Progenitor cell of endocrine pancreas (in vitro differentiated cells): ENCODE measurements at regions not wholly inside any gene's neighbourhood (a gene's known extent, or its start where the extent isn't known, plus 50 kb on each side); places are given as distances from the start of the nearest gene placed in this dataset.

Experiments used
- DNase-seq: peaks from one replicate; pipeline ENCODE4 v3.0.0; 2021; ENCODE audit warnings: low spot score; ENCODE audit not compliant: unreplicated experiment
- H3K27ac Mint-ChIP-seq: 2 replicates; pipeline ENCODE4 v1.8.0; 2021; ENCODE audit warnings: mild to moderate bottlenecking, moderate library complexity, mixed read lengths
- H3K27me3 Mint-ChIP-seq: 2 replicates; pipeline ENCODE4 v1.8.0; 2021; ENCODE audit warnings: mixed read lengths
- H3K36me3 Mint-ChIP-seq: 2 replicates; pipeline ENCODE4 v1.8.0; 2022; ENCODE audit warnings: mixed read lengths; ENCODE audit not compliant: insufficient read depth
- H3K4me1 Mint-ChIP-seq: 2 replicates; pipeline ENCODE4 v1.8.0; 2021; ENCODE audit warnings: low read depth, mixed read lengths
- H3K4me3 Mint-ChIP-seq: 2 replicates; pipeline ENCODE4 v1.8.0; 2021; ENCODE audit warnings: low read depth, mild to moderate bottlenecking, moderate library complexity, mixed read lengths
- H3K9me3 Mint-ChIP-seq: 2 replicates; pipeline ENCODE4 v1.8.0; 2021; ENCODE audit warnings: low read depth, mixed read lengths
- TF ChIP-seq, protein P1 (sequence below): fragments of 200-600 bp; sonication (generic); IDR thresholded peaks from one replicate; pipeline ENCODE4 v1.5.0; 2021; ENCODE audit warnings: antibody characterized with exemption, mild to moderate bottlenecking; ENCODE audit not compliant: unreplicated experiment

DNA sequence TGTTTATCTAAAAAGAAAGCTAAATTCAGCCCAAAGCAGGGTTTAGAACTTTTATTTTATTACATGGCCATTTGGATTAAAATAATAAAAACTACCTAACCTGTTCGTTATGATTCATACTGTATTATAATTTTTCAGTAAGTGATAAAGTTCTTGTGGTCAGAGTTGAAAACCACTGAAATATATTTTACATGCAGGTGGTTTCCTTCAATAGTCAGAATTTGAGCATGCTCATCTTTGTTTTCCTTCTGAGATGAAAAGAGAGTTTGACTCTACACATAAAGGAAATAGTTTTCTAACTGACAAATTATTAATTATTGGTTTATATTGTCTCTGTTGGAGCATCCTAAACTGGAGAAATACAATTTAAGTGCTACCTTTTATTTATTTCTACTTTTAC, 114.0 kb upstream of the FKBP1C start:
- TF ChIP-seq, protein P1, sequence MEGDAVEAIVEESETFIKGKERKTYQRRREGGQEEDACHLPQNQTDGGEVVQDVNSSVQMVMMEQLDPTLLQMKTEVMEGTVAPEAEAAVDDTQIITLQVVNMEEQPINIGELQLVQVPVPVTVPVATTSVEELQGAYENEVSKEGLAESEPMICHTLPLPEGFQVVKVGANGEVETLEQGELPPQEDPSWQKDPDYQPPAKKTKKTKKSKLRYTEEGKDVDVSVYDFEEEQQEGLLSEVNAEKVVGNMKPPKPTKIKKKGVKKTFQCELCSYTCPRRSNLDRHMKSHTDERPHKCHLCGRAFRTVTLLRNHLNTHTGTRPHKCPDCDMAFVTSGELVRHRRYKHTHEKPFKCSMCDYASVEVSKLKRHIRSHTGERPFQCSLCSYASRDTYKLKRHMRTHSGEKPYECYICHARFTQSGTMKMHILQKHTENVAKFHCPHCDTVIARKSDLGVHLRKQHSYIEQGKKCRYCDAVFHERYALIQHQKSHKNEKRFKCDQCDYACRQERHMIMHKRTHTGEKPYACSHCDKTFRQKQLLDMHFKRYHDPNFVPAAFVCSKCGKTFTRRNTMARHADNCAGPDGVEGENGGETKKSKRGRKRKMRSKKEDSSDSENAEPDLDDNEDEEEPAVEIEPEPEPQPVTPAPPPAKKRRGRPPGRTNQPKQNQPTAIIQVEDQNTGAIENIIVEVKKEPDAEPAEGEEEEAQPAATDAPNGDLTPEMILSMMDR = no peak
- Mint-ChIP-seq H3K4me3 (no peak overlapping the region), H3K9me3 (no peaks in the 10 kb centered on the region), H3K36me3 (no peaks in the 10 kb centered on the region), H3K27ac (no peak overlapping the region), H3K4me1 (no peaks in the 10 kb centered on the region), H3K27me3 (no peaks in the 10 kb centered on the region)
- DNase-seq = no peak

DNA sequence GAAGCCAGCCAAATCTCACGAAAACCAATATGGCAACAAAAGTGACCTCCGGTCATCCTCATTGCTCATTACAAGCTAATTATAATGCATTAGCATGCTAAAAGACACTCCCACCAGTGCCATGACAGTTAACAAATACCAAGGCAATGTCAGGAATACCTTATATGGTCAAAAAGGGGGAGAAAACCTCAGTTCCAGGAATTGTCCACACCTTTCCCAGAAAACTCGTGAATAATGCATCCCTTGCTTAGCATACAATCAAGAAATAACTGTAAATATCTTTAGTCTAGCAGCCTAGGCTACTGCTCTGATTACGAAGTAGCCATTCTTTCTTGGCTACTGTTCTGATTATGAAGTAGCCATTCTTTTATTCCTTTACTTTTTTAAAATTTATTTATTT, 112.5 kb upstream of the FKBP1C start:
- DNase-seq = no peak
- Mint-ChIP-seq H3K27ac (no peak overlapping the region), H3K27me3 (no peaks in the 10 kb centered on the region), H3K4me3 (no peak overlapping the region), H3K9me3 (no peaks in the 10 kb centered on the region), H3K4me1 (no peaks in the 10 kb centered on the region), H3K36me3 (no peaks in the 10 kb centered on the region)
- TF ChIP-seq, protein P1 = no peak

DNA sequence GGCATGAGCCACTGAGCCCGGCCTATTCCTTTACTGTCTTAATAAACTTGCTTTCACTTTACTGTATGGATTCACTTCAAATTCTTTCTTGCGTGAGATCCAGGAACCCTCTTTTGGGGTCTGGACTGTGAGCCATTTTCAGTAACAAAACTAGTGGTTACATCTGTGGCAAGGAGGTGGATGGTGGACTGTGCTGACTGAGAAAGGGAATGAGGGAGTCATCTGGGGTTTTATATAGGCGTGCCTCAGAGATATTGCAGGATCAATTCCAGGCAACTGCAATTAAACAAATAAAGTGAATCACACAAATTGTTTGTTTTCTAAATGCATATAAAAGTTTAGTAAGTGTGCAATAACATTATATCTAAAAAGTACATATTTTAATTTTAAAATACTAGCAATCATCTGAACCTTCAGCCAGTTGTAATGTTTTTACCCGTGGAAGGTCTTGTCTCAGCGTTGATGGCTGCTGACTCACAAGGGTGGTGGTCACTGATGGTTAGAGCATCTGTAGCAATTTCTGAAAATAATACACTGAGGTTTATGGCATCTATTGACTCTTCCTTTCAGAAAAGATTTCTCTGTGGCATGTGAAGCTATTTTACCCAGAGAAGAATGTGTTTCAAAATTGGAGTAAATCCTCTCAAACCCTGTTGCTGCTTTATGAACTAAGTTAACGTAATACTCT, 111.4 kb upstream of the FKBP1C start:
- DNase-seq = no peak
- Mint-ChIP-seq H3K4me1 (no peaks in the 10 kb centered on the region), H3K4me3 (no peak overlapping the region), H3K27ac (no peak overlapping the region), H3K36me3 (no peaks in the 10 kb centered on the region), H3K27me3 (no peaks in the 10 kb centered on the region), H3K9me3 (no peaks in the 10 kb centered on the region)
- TF ChIP-seq, protein P1 = no peak

DNA sequence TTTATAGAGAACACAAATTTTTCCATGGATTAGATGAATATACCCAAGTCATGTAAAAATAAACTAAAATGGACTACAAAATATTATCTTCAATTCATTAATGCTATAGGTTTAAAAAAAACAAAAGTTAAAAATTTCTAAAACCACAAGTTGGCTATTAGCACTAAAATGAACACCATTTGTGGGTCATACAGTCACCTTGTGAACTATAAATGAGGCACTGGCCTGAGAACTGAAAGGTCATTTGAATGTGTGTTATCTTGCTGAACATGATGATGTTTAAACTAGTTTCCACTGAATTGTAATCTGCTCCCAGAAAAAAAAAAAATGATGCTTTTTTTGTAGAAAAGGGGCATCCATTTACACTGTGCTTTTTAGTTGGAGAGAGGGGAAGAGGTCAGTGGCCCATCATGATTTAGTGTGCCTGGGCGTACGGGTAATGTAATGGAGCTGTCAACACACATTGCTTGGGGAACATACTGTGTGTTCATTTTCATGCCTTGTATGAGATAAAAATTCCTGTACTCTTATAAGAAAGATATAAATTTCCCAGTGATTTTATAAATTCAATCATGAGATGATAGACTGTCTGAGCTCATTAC, 96.6 kb upstream of the FKBP1C start:
- no peaks in the 10 kb centered on the region for H3K36me3 Mint-ChIP-seq
- no peak overlapping the region for H3K27ac Mint-ChIP-seq
- H3K27me3 Mint-ChIP-seq = no peaks in the 10 kb centered on the region
- no peak for DNase-seq
- no peaks in the 10 kb centered on the region for H3K9me3 Mint-ChIP-seq
- no peak overlapping the region for H3K4me3 Mint-ChIP-seq
- TF ChIP-seq, protein P1 = no peak
- no peaks in the 10 kb centered on the region for H3K4me1 Mint-ChIP-seq

DNA sequence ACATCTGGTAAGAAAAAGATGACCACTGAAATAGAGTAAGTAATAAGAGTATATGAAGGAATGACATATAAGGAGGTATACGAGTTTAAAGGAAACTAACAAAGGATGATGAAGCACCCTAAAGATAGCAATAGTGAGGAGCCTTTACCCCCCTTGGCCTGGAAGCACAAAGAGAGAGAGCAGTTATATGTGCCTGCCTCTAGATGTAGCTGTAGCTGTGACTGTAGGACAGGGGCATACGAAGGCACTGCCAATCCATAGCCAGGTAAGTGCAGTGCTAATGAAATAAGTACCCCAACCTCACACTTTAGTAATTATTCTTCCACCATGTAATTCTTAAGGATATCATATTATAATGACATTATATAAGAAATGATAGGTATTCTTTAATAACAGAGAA, 90.1 kb upstream of the FKBP1C start:
- TF ChIP-seq, protein P1 = no peak
- DNase-seq = no peak
- no peak overlapping the region for H3K27ac Mint-ChIP-seq
- no peaks in the 10 kb centered on the region for H3K9me3 Mint-ChIP-seq
- no peak overlapping the region for H3K4me3 Mint-ChIP-seq
- H3K4me1 Mint-ChIP-seq = peaks cover 6% of the 10 kb centered on the region
- no peaks in the 10 kb centered on the region for H3K27me3 Mint-ChIP-seq
- no peaks in the 10 kb centered on the region for H3K36me3 Mint-ChIP-seq
